ENCODE measurements at regions not wholly inside any gene's neighbourhood (a gene's known extent, or its start where the extent isn't known, plus 50 kb on each side); places are given as distances from the start of the nearest gene placed in this dataset.
"Not testable (repeated sequence)": the region's sequence is repeated elsewhere in the genome, so short reads cannot be mapped to it uniquely, and the experiment has no call there.

GRCh38 chr5:88045931-88046461, 222.6 kb downstream of the TMEM161B start:
- no peak for DNase-seq (ENCODE audit: extremely low spot score, unreplicated experiment)
- Mint-ChIP-seq H3K4me1 (ENCODE audit: unreplicated experiment) (no peaks in the 10 kb centered on the region), H3K4me3 (no peak overlapping the region), H3K27ac (no peak overlapping the region), H3K36me3 (no peaks in the 10 kb centered on the region), H3K9me3 (no peaks in the 10 kb centered on the region), H3K27me3 (no peaks in the 10 kb centered on the region)
- TF ChIP-seq CTCF (conservative IDR thresholded peaks at IDR 0.05): no peak

- DNase-seq (ENCODE audit: extremely low spot score, unreplicated experiment): no peak
- Mint-ChIP-seq H3K9me3 (no peaks in the 10 kb centered on the region), H3K4me1 (ENCODE audit: unreplicated experiment) (no peaks in the 10 kb centered on the region), H3K27ac (no peak overlapping the region), H3K4me3 (no peak overlapping the region), H3K36me3 (no peaks in the 10 kb centered on the region), H3K27me3 (no peaks in the 10 kb centered on the region)
- TF ChIP-seq CTCF (conservative IDR thresholded peaks at IDR 0.05): no peak
Observed at GRCh38 chr5:88045165-88045564, 223.5 kb downstream of the TMEM161B start.

- no peaks in the 10 kb centered on the region for H3K4me1 Mint-ChIP-seq (ENCODE audit: unreplicated experiment)
- H3K27me3 Mint-ChIP-seq: no peaks in the 10 kb centered on the region
- no peak for DNase-seq (ENCODE audit: extremely low spot score, unreplicated experiment)
- no peak overlapping the region for H3K4me3 Mint-ChIP-seq
- H3K36me3 Mint-ChIP-seq: no peaks in the 10 kb centered on the region
- no peak overlapping the region for H3K27ac Mint-ChIP-seq
- H3K9me3 Mint-ChIP-seq: peaks cover 5% of the 10 kb centered on the region
- TF ChIP-seq CTCF (conservative IDR thresholded peaks at IDR 0.05): no peak
Observed at GRCh38 chr5:88034520-88034919, 234.1 kb downstream of the TMEM161B start.

- no peak overlapping the region for H3K4me3 Mint-ChIP-seq
- no peak for TF ChIP-seq CTCF (conservative IDR thresholded peaks at IDR 0.05)
- H3K4me1 Mint-ChIP-seq (ENCODE audit: unreplicated experiment): no peaks in the 10 kb centered on the region
- no peaks in the 10 kb centered on the region for H3K27me3 Mint-ChIP-seq
- no peaks in the 10 kb centered on the region for H3K9me3 Mint-ChIP-seq
- DNase-seq (ENCODE audit: extremely low spot score, unreplicated experiment): no peak
- no peaks in the 10 kb centered on the region for H3K36me3 Mint-ChIP-seq
- no peak overlapping the region for H3K27ac Mint-ChIP-seq
Observed at GRCh38 chr5:88033191-88033590, 235.5 kb downstream of the TMEM161B start.

GRCh38 chr5:88029011-88029410, 239.6 kb downstream of the TMEM161B start:
- H3K4me3 Mint-ChIP-seq: no peak overlapping the region
- H3K9me3 Mint-ChIP-seq: no peaks in the 10 kb centered on the region
- H3K27me3 Mint-ChIP-seq: no peaks in the 10 kb centered on the region
- no peaks in the 10 kb centered on the region for H3K36me3 Mint-ChIP-seq
- no peaks in the 10 kb centered on the region for H3K4me1 Mint-ChIP-seq (ENCODE audit: unreplicated experiment)
- DNase-seq (ENCODE audit: extremely low spot score, unreplicated experiment): no peak
- H3K27ac Mint-ChIP-seq: no peak overlapping the region
- TF ChIP-seq CTCF (conservative IDR thresholded peaks at IDR 0.05): no peak

- Mint-ChIP-seq H3K36me3 (no peaks in the 10 kb centered on the region), H3K9me3 (no peaks in the 10 kb centered on the region), H3K27me3 (no peaks in the 10 kb centered on the region), H3K27ac (no peak overlapping the region), H3K4me1 (ENCODE audit: unreplicated experiment) (no peaks in the 10 kb centered on the region), H3K4me3 (no peak overlapping the region)
- peak; percentile 56 for TF ChIP-seq CTCF (conservative IDR thresholded peaks at IDR 0.05)
- no peak for DNase-seq (ENCODE audit: extremely low spot score, unreplicated experiment)
Observed at GRCh38 chr5:88021141-88021540, 247.5 kb downstream of the TMEM161B start.

- DNase-seq (ENCODE audit: extremely low spot score, unreplicated experiment); H3K4me3 Mint-ChIP-seq; H3K9me3 Mint-ChIP-seq; H3K27ac Mint-ChIP-seq; H3K27me3 Mint-ChIP-seq; H3K36me3 Mint-ChIP-seq; H3K4me1 Mint-ChIP-seq (ENCODE audit: unreplicated experiment): not testable (repeated sequence)
Observed at GRCh38 chr5:88014984-88015383, 253.7 kb downstream of the TMEM161B start.

Data from type B pancreatic cell (in vitro differentiated cells).